ENCODE measurements at regions not wholly inside any gene's neighbourhood (a gene's known extent, or its start where the extent isn't known, plus 50 kb on each side); places are given as distances from the start of the nearest gene placed in this dataset.

GRCh38 chr7:115511330-115511729 is 519.2 kb downstream of the TFEC start:
- Histone ChIP-seq H3K9me3 (no peaks in the 10 kb centered on the region), H3K4me3 (no peak overlapping the region), H3K36me3 (no peaks in the 10 kb centered on the region), H3K4me1 (ENCODE audit: insufficient read depth) (no peaks in the 10 kb centered on the region), H3K27me3 (no peaks in the 10 kb centered on the region), H3K27ac (no peak overlapping the region)
- no peak for DNase-seq
- intact Hi-C loops (cut with DNase I) = no loop called here
- WGBS, 3 donors = 90 to 97% (median 91%) methylated on average over 3 of the region's 3 CpGs
- TF ChIP-seq CTCF (IDR thresholded peaks at IDR 0.05) = no peak
- no peak for TF ChIP-seq EP300 (IDR thresholded peaks at IDR 0.05)

GRCh38 chr7:115505136-115505535 is 525.4 kb downstream of the TFEC start:
- H3K27me3 ChIP-seq = no peaks in the 10 kb centered on the region
- H3K4me1 ChIP-seq (ENCODE audit: insufficient read depth) = no peaks in the 10 kb centered on the region
- no peak overlapping the region for H3K4me3 ChIP-seq
- intact Hi-C loops (cut with DNase I) = no loop called here
- no peak for DNase-seq
- H3K36me3 ChIP-seq = no peaks in the 10 kb centered on the region
- no peak overlapping the region for H3K27ac ChIP-seq
- TF ChIP-seq CTCF (IDR thresholded peaks at IDR 0.05) (no peak), POLR2A (IDR thresholded peaks at IDR 0.05) (no peak), EP300 (IDR thresholded peaks at IDR 0.05) (no peak)
- H3K9me3 ChIP-seq = no peaks in the 10 kb centered on the region

GRCh38 chr7:115499956-115500355 is 530.6 kb downstream of the TFEC start:
- H3K27me3 ChIP-seq = no peaks in the 10 kb centered on the region
- H3K4me1 ChIP-seq (ENCODE audit: insufficient read depth) = no peaks in the 10 kb centered on the region
- H3K36me3 ChIP-seq = no peaks in the 10 kb centered on the region
- H3K4me3 ChIP-seq = no peak overlapping the region
- DNase-seq = no peak
- no peaks in the 10 kb centered on the region for H3K9me3 ChIP-seq
- TF ChIP-seq CTCF (IDR thresholded peaks at IDR 0.05) (no peak), POLR2A (IDR thresholded peaks at IDR 0.05) (no peak), EP300 (IDR thresholded peaks at IDR 0.05) (no peak)
- intact Hi-C loops (cut with DNase I) = no loop called here
- 12 to 20% (median 13%) methylated on average over 3 of the region's 3 CpGs for WGBS, 3 donors
- no peak overlapping the region for H3K27ac ChIP-seq

GRCh38 chr7:115496006-115496405 is 534.6 kb downstream of the TFEC start:
- DNase-seq = no peak
- no peak overlapping the region for H3K27ac ChIP-seq
- H3K4me3 ChIP-seq = no peak overlapping the region
- intact Hi-C loops (cut with DNase I) = no loop called here
- H3K27me3 ChIP-seq = no peaks in the 10 kb centered on the region
- 90 to 94% (median 93%) methylated on average over 5 of the region's 5 CpGs for WGBS, 3 donors
- H3K9me3 ChIP-seq = no peaks in the 10 kb centered on the region
- H3K4me1 ChIP-seq (ENCODE audit: insufficient read depth) = no peaks in the 10 kb centered on the region
- TF ChIP-seq EP300 (IDR thresholded peaks at IDR 0.05) (no peak), CTCF (IDR thresholded peaks at IDR 0.05) (no peak), POLR2A (IDR thresholded peaks at IDR 0.05) (no peak)
- no peaks in the 10 kb centered on the region for H3K36me3 ChIP-seq

Measured in ovary (tissue), 7 donors.